Karpas-422 (cell line): ENCODE measurements at regions not wholly inside any gene's neighbourhood (a gene's known extent, or its start where the extent isn't known, plus 50 kb on each side); places are given as distances from the start of the nearest gene placed in this dataset.
"Not testable (repeated sequence)": the region's sequence is repeated elsewhere in the genome, so short reads cannot be mapped to it uniquely, and the experiment has no call there.

Experiments used
- DNase-seq: peaks from one replicate; pipeline ENCODE4 v3.0.0-alpha.2; 2015
- H2AFZ ChIP-seq: fragments of 200-600 bp; sonication (generic); 2 replicates; pipeline ENCODE4 v1.6.1; 2014; ENCODE audit warnings: antibody characterized with exemption, low read length, mixed read lengths
- H3K27ac ChIP-seq: fragments of 200-600 bp; sonication (generic); 2 replicates; pipeline ENCODE4 v1.5.1; 2014; ENCODE audit warnings: mild to moderate bottlenecking, low read length, moderate library complexity
- H3K27me3 ChIP-seq: fragments of 200-600 bp; sonication (generic); 2 replicates; pipeline ENCODE4 v1.6.1; 2014; ENCODE audit warnings: low read length, mixed read lengths
- H3K36me3 ChIP-seq: fragments of 200-600 bp; sonication (generic); 2 replicates; pipeline ENCODE4 v1.6.1; 2014; ENCODE audit warnings: low read length, mixed read lengths; ENCODE audit not compliant: insufficient read depth
- H3K4me1 ChIP-seq: fragments of 200-600 bp; sonication (generic); 2 replicates; pipeline ENCODE4 v1.6.1; 2014; ENCODE audit warnings: mild to moderate bottlenecking, low read length, mixed read lengths
- H3K4me2 ChIP-seq: fragments of 200-600 bp; sonication (generic); 2 replicates; pipeline ENCODE4 v1.6.1; 2014; ENCODE audit warnings: low read length, low read depth, mild to moderate bottlenecking; ENCODE audit not compliant: poor library complexity, severe bottlenecking
- H3K4me3 ChIP-seq: fragments of 200-600 bp; sonication (generic); 2 replicates; pipeline ENCODE4 v1.5.1; 2014; ENCODE audit warnings: mild to moderate bottlenecking, antibody characterized with exemption, low read length, mixed read lengths
- H3K79me2 ChIP-seq: fragments of 200-600 bp; sonication (generic); 2 replicates; pipeline ENCODE4 v1.6.1; 2014; ENCODE audit warnings: mild to moderate bottlenecking, low read length, mixed read lengths
- H3K9ac ChIP-seq: fragments of 200-600 bp; sonication (generic); 2 replicates; pipeline ENCODE4 v1.6.0; 2014; ENCODE audit warnings: low read length
- H3K9me2 ChIP-seq: fragments of 200-600 bp; sonication (generic), shearing (Covaris generic); replicated peaks from 2 replicates; pipeline ENCODE4 v1.6.0; 2014; ENCODE audit warnings: mild to moderate bottlenecking, low read length, moderate library complexity; ENCODE audit not compliant: insufficient read depth
- H3K9me3 ChIP-seq: fragments of 300-700, 200-600 bp; sonication (generic); 2 replicates; pipeline ENCODE4 v1.6.1; 2014; ENCODE audit warnings: low read length, mixed read lengths
- H4K20me1 ChIP-seq: fragments of 200-600 bp; sonication (generic); 2 replicates; pipeline ENCODE4 v1.6.1; 2014; ENCODE audit warnings: mild to moderate bottlenecking, antibody characterized with exemption, low read length, low read depth; ENCODE audit not compliant: insufficient read depth

DNA sequence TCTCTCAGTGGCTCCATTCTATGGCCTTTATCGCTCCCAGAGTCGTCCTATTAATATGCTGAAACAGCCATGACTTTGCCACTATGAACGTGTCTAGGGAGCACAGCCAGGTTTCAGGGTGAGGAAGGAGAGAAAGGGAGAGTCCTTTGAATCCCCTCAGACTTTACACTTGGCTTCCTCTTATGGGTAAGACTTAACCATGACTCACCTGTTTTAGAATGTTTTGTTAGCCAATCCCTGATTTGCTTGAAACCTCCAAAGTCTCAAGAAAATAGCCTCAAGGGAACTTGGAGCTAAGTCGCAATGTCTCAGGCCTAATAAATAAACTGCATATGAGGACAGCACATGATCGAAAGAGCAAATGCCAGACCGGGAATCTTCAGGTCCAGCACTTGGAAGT, 131.2 kb upstream of the RCN1 start:
- no peak overlapping the region for H3K4me2 ChIP-seq
- H3K27ac ChIP-seq: no peak overlapping the region
- H3K9me2 ChIP-seq: no peaks in the 10 kb centered on the region
- no peaks in the 10 kb centered on the region for H3K79me2 ChIP-seq
- no peaks in the 10 kb centered on the region for H3K36me3 ChIP-seq
- no peaks in the 10 kb centered on the region for H3K27me3 ChIP-seq
- no peak overlapping the region for H3K9ac ChIP-seq
- H3K4me3 ChIP-seq: no peak overlapping the region
- H3K9me3 ChIP-seq: no peaks in the 10 kb centered on the region
- no peaks in the 10 kb centered on the region for H4K20me1 ChIP-seq
- H2AFZ ChIP-seq: no peak overlapping the region
- no peak for DNase-seq
- H3K4me1 ChIP-seq: no peaks in the 10 kb centered on the region

DNA sequence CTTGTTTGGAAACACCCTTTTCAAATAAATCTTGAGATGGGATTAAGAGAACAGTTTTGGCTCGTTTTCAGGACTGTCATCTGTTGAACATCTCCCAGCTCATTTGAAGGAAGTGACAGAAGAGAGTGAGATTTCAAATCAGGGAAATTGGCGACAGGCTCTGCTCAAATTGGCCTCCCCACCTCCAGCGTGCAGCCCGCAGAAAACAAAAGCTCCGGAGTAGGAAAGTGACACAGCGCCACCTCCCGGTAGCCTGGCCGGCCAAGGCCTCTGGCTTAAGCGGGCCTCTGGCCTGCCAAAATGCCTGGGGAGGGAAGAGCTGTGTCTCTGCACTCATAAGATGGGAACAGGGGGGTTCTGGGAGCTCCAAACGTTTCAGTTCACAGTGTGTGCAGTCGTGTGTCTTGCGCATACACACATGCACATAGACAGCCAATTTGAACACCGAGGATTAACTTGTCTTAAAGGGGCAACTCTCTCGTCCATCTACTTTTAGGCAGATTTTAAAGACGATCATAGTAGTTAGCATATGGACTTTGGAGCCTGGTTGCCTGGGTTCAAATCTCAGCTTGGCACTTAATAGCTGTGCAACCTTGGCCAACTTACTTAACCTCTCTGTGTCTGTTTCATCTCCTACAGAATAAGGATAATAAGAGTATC, 132.7 kb upstream of the RCN1 start:
- no peaks in the 10 kb centered on the region for H4K20me1 ChIP-seq
- no peak overlapping the region for H3K9ac ChIP-seq
- H2AFZ ChIP-seq: no peak overlapping the region
- no peaks in the 10 kb centered on the region for H3K27me3 ChIP-seq
- no peak overlapping the region for H3K27ac ChIP-seq
- no peaks in the 10 kb centered on the region for H3K9me3 ChIP-seq
- no peak overlapping the region for H3K4me2 ChIP-seq
- DNase-seq: peak; percentile 86
- no peak overlapping the region for H3K4me3 ChIP-seq
- H3K36me3 ChIP-seq: no peaks in the 10 kb centered on the region
- no peaks in the 10 kb centered on the region for H3K4me1 ChIP-seq
- no peaks in the 10 kb centered on the region for H3K9me2 ChIP-seq
- no peaks in the 10 kb centered on the region for H3K79me2 ChIP-seq

DNA sequence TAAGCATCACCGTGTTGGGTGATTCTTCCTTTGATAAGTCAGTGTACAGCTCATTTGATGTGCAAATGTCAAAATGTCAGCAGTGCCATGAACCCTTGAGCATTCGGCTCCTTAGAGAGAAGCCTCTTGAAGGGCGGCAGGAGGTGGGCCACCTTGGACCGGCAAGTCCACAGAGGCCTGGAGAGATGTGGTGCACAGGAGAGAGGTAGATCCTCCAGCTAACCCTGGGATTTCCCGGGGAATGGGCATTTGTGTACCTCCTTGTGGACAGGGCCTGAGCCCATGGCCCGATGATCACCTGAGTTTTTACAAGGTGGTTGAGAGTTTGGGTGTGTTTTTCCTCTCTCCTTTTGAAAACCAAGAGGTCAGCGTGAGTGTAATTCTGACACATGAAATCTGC, 133.2 kb upstream of the RCN1 start:
- H3K9ac ChIP-seq: no peak overlapping the region
- H3K9me3 ChIP-seq: no peaks in the 10 kb centered on the region
- H3K9me2 ChIP-seq: no peaks in the 10 kb centered on the region
- H4K20me1 ChIP-seq: no peaks in the 10 kb centered on the region
- no peaks in the 10 kb centered on the region for H3K79me2 ChIP-seq
- DNase-seq: no peak
- H3K4me1 ChIP-seq: no peaks in the 10 kb centered on the region
- no peaks in the 10 kb centered on the region for H3K27me3 ChIP-seq
- no peak overlapping the region for H3K27ac ChIP-seq
- no peak overlapping the region for H2AFZ ChIP-seq
- H3K4me3 ChIP-seq: no peak overlapping the region
- H3K36me3 ChIP-seq: no peaks in the 10 kb centered on the region
- no peak overlapping the region for H3K4me2 ChIP-seq

DNA sequence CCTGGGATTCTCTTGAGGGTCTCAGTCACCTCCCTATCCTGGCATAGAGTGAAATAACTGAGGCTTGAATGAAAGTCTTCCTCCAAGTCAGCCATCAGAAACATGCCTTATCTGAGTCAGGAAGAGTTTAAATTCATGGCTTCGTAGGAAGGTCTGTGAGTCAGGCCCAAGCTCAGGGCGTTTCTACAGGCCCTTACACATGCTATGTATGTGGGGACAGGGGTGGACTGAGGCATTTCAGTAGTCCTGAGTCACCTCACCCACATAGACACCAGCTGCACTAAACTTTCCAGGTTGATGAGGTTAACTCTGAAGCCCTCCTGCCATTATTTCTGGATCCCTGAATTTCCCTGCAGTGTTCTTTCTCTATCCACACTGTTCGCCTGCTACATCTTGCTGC, 134.6 kb upstream of the RCN1 start:
- Histone ChIP-seq H4K20me1 (no peaks in the 10 kb centered on the region), H3K9ac (no peak overlapping the region)
- no peak for DNase-seq

DNA sequence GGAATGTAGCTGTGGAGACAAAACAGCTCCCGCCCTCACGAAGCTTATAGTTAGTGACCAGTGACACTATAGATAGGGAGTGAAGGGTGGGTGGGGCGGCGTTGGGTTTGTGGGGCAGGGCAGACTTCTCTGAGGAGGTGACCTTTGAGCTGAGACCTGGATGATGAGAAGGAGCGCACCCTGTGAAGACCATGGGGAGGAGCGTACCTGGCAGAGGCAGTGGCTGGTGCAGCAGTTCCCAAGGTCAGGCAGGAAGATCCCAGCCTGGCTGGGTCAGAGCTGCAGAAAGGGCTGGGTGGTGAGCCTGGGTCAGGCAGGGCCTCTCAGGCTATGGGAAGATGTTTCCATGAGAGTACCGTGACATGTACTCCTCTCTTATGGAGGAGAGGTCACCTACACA, 135.0 kb upstream of the RCN1 start:
- no peak for DNase-seq
- no peak overlapping the region for H2AFZ ChIP-seq
- no peak overlapping the region for H3K4me2 ChIP-seq
- H3K36me3 ChIP-seq: no peaks in the 10 kb centered on the region
- H3K9me3 ChIP-seq: no peaks in the 10 kb centered on the region
- H3K27ac ChIP-seq: no peak overlapping the region
- no peak overlapping the region for H3K9ac ChIP-seq
- no peaks in the 10 kb centered on the region for H3K27me3 ChIP-seq
- no peaks in the 10 kb centered on the region for H3K79me2 ChIP-seq
- no peaks in the 10 kb centered on the region for H3K4me1 ChIP-seq
- no peaks in the 10 kb centered on the region for H4K20me1 ChIP-seq
- no peak overlapping the region for H3K4me3 ChIP-seq
- no peaks in the 10 kb centered on the region for H3K9me2 ChIP-seq

More for the DNA sequence above, 134.6 kb upstream of the RCN1 start:
- H3K27ac ChIP-seq: no peak overlapping the region
- H3K79me2 ChIP-seq: no peaks in the 10 kb centered on the region
- no peak overlapping the region for H3K4me2 ChIP-seq
- no peak overlapping the region for H2AFZ ChIP-seq
- H3K4me3 ChIP-seq: no peak overlapping the region
- H3K9me3 ChIP-seq: no peaks in the 10 kb centered on the region
- no peaks in the 10 kb centered on the region for H3K4me1 ChIP-seq
- H3K27me3 ChIP-seq: no peaks in the 10 kb centered on the region
- no peaks in the 10 kb centered on the region for H3K36me3 ChIP-seq
- H3K9me2 ChIP-seq: no peaks in the 10 kb centered on the region

DNA sequence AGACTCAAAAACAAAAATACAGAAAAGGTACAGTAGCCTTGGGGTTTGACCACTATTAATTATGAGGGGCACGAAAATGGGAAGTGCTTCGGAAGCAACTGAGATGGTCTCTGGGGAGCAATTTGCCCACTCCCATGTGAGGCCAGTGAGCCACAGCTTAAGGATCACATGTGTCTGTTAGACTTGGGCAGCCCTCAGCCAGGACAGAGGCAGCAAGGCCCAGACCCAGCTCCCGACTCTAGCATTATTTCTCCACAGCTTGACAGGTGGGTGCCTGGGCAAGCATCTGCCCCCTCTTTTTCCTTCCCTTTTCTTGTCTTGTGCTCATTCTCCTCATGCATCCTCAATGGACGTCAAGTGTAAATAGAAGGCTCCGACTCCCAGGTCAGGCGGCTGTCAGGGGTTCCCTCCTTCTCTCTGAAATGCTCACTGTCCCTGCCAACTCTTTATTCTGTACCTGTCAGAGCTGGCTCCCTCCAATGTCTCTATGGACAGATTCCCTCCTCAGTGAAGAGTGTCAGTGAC, 137.0 kb upstream of the RCN1 start:
- no peaks in the 10 kb centered on the region for H3K27me3 ChIP-seq
- H2AFZ ChIP-seq: no peak overlapping the region
- H3K27ac ChIP-seq: no peak overlapping the region
- H3K4me3 ChIP-seq: no peak overlapping the region
- no peaks in the 10 kb centered on the region for H3K9me2 ChIP-seq
- H3K9me3 ChIP-seq: no peaks in the 10 kb centered on the region
- no peaks in the 10 kb centered on the region for H3K4me1 ChIP-seq
- H3K79me2 ChIP-seq: no peaks in the 10 kb centered on the region
- no peak for DNase-seq
- H4K20me1 ChIP-seq: no peaks in the 10 kb centered on the region
- no peak overlapping the region for H3K9ac ChIP-seq
- no peaks in the 10 kb centered on the region for H3K36me3 ChIP-seq
- no peak overlapping the region for H3K4me2 ChIP-seq

DNA sequence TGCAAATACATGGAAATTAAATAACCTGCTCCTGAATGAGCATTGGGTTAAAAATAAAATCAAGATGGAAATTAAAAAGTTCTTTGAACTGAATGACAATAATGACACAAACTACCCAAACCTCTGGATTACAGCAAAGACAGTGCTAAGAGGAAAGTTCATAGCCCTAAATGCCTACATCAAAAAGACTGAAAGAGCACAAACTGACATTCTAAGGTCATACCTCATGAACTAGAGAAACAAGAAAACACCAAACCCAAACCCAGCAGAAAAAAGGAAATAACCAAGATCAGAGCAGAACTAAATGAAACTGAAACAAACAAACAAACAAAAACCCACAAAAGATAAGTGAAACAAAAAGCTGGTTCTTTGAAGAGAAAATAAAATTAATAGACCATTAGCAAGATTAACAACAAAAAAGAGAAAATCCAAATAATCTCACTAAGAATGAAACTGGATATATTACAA, 138.6 kb upstream of the PAX6 start:
- H3K27ac ChIP-seq, H3K36me3 ChIP-seq, H3K9me2 ChIP-seq, DNase-seq, H2AFZ ChIP-seq, H3K9ac ChIP-seq, H3K4me1 ChIP-seq, H3K4me3 ChIP-seq, H3K9me3 ChIP-seq, H4K20me1 ChIP-seq, H3K79me2 ChIP-seq, H3K27me3 ChIP-seq, H3K4me2 ChIP-seq: not testable (repeated sequence)

DNA sequence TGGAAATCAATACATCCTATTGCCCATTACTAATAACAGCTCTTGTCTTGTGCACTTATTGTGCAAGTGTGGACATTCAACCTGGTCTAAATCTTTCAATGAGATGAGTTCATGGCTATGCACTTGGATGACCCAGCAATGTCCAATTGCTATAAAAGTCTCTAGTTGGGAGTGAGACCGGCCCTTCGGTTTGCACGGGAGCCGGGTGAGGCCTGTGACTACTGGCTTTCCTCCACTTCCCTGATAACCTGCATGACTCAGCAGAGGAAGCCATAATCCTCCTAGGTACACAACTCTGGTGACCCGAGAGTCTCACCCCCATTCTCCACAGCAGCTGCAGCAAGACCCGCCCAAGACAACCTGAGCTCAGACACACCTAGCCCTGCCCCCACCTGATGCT, 135.9 kb upstream of the PAX6 start:
- no peaks in the 10 kb centered on the region for H3K9me3 ChIP-seq
- no peaks in the 10 kb centered on the region for H3K9me2 ChIP-seq
- H3K27ac ChIP-seq: no peak overlapping the region
- H3K9ac ChIP-seq: no peak overlapping the region
- H2AFZ ChIP-seq: no peak overlapping the region
- no peaks in the 10 kb centered on the region for H3K4me1 ChIP-seq
- no peaks in the 10 kb centered on the region for H4K20me1 ChIP-seq
- H3K79me2 ChIP-seq: no peaks in the 10 kb centered on the region
- H3K4me2 ChIP-seq: no peak overlapping the region
- H3K36me3 ChIP-seq: no peaks in the 10 kb centered on the region
- no peaks in the 10 kb centered on the region for H3K27me3 ChIP-seq
- H3K4me3 ChIP-seq: no peak overlapping the region
- DNase-seq: no peak
